HCT116 (cell line): ENCODE measurements at regions not wholly inside any gene's neighbourhood (a gene's known extent, or its start where the extent isn't known, plus 50 kb on each side); places are given as distances from the start of the nearest gene placed in this dataset.

Experiments used
- ATAC-seq: fragments of 200-7000 bp; cut with Tn5 transposase; 2 replicates; pipeline ENCODE4 v1.9.1; 2020; ENCODE audit warnings: mild to moderate bottlenecking, moderate library complexity
- BruUV-seq: library from RNA; stranded (reverse); fragments of 400-500 nt; replicated peaks from 2 replicates; lab custom pipeline; 2021; lab: Mats Ljungman, UMichigan
- CTCF ChIA-PET: fragments of 300-600 bp; sonication (Branson Sonifier 250); formaldehyde crosslinking; loops from one replicate; lab custom pipeline; 2021; ENCODE audit warnings: antibody characterized with exemption; lab: Charles Lee
- POLR2A ChIA-PET: fragments of 300-600, 350-600 bp; sonication (Branson Sonifier 250); formaldehyde crosslinking; loops from one replicate; lab custom pipeline; 2021; ENCODE audit warnings: antibody characterized with exemption; lab: Charles Lee
- RAD21 ChIA-PET, 2 experiments: fragments of 300-600 bp; sonication (Branson Sonifier 250); formaldehyde crosslinking; loops; one replicate each; lab custom pipeline; 2023; ENCODE audit warnings: low total read pairs in 2 of 2; ENCODE audit not compliant: uncharacterized antibody in 2 of 2, unreplicated experiment in 2 of 2, low non-redundant PET in 1 of 2; lab: Charles Lee
- DNase-seq: peaks from one replicate; pipeline ENCODE4 v3.0.0-alpha.2; 2010; ENCODE audit warnings: low read depth, low spot score
- H2AFZ ChIP-seq: fragments of 200-600 bp; shearing (Covaris generic), sonication (generic); 2 replicates; pipeline ENCODE4 v1.6.1; 2017; ENCODE audit warnings: low read depth, mixed run types, mixed read lengths, antibody characterized with exemption, low read length; ENCODE audit not compliant: poor library complexity, severe bottlenecking
- H3K27ac ChIP-seq: 2 replicates; pipeline ENCODE4 v1.5.1; 2012; ENCODE audit warnings: low read depth, low read length
- H3K27me3 ChIP-seq: fragments of 200-600 bp; sonication (generic); 2 replicates; pipeline ENCODE4 v1.6.1; 2016; ENCODE audit warnings: mixed run types, low read length, mixed read lengths; ENCODE audit not compliant: insufficient read depth
- H3K36me3 ChIP-seq, 2 experiments: fragments of 200-500 bp in 1 of 2; fragments of 200-600 bp in 1 of 2; sonication (Bioruptor generic) in 1 of 2; sonication (generic) in 1 of 2; 2 replicates each; pipeline versions ENCODE4 v1.5.1 to v1.6.1; 2014 to 2016; ENCODE audit warnings: low read length in 2 of 2, inconsistent platforms in 1 of 2, mixed read lengths in 1 of 2, mixed run types in 1 of 2; ENCODE audit not compliant: insufficient read depth in 2 of 2, control insufficient read depth in 1 of 2
- H3K4me1 ChIP-seq, 2 experiments: fragments of 200-600 bp in 1 of 2; sonication (generic) in 1 of 2; 2 replicates each; pipeline versions ENCODE4 v1.5.1 to v1.6.1; 2012 to 2017; ENCODE audit warnings: low read length in 2 of 2, inconsistent platforms in 1 of 2, mild to moderate bottlenecking in 1 of 2, mixed read lengths in 1 of 2, mixed run types in 1 of 2, moderate library complexity in 1 of 2; ENCODE audit not compliant: insufficient read depth in 2 of 2, control insufficient read depth in 1 of 2
- H3K4me2 ChIP-seq: fragments of 200-600 bp; sonication (generic); 2 replicates; pipeline ENCODE4 v1.6.1; 2017; ENCODE audit warnings: mixed run types, low read length, mixed read lengths
- H3K4me3 ChIP-seq, 2 experiments: fragments of 200-600 bp in 1 of 2; sonication (generic) in 1 of 2; replicated peaks in 1 of 2; 2 replicates each; pipeline ENCODE4 v1.5.1; 2011 to 2016; ENCODE audit warnings: low read length in 2 of 2, control low read depth in 1 of 2, low read depth in 1 of 2, mild to moderate bottlenecking in 1 of 2, mixed read lengths in 1 of 2, mixed run types in 1 of 2
- H3K79me2 ChIP-seq: fragments of 200-600 bp; sonication (generic); 2 replicates; pipeline ENCODE4 v1.6.1; 2017; ENCODE audit warnings: mild to moderate bottlenecking, mixed run types, low read length, moderate library complexity, mixed read lengths; ENCODE audit not compliant: insufficient read depth
- H3K9ac ChIP-seq: fragments of 200-600 bp; sonication (generic); 2 replicates; pipeline ENCODE4 v1.6.1; 2016; ENCODE audit warnings: low read length, mixed read lengths
- H3K9me2 ChIP-seq: fragments of 200-600 bp; sonication (generic), shearing (Covaris generic); 2 replicates; pipeline ENCODE4 v1.6.1; 2017; ENCODE audit warnings: mixed run types, mild to moderate bottlenecking, moderate library complexity; ENCODE audit not compliant: insufficient read depth
- H3K9me3 ChIP-seq, 2 experiments: fragments of 200-500 bp in 1 of 2; fragments of 200-600 bp in 1 of 2; sonication (Bioruptor generic) in 1 of 2; sonication (generic) in 1 of 2; 2 replicates each; pipeline ENCODE4 v1.6.1; 2014 to 2017; ENCODE audit warnings: low read length in 2 of 2, mixed read lengths in 2 of 2, inconsistent platforms in 1 of 2, low read depth in 1 of 2, mild to moderate bottlenecking in 1 of 2, mixed run types in 1 of 2, moderate library complexity in 1 of 2; ENCODE audit not compliant: control insufficient read depth in 1 of 2, insufficient read depth in 1 of 2
- H4K20me1 ChIP-seq: fragments of 200-600 bp; sonication (generic), shearing (Covaris generic); 2 replicates; pipeline ENCODE4 v1.6.1; 2017; ENCODE audit warnings: mixed run types, mild to moderate bottlenecking, moderate library complexity; ENCODE audit not compliant: insufficient read depth
- CEBPB ChIP-seq: IDR thresholded peaks from 2 replicates; pipeline ENCODE4 v1.6.1; 2012; ENCODE audit warnings: low read depth
- CTCF ChIP-seq, 3 experiments: fragments of 200-600 bp in 1 of 3; sonication (generic) in 1 of 3; IDR thresholded peaks in 2 of 3; conservative IDR thresholded peaks in 1 of 3; 2 replicates each; pipeline ENCODE4 v1.5.1; 2012 to 2017; ENCODE audit warnings: low read depth in 2 of 3, low read length in 2 of 3, antibody characterized with exemption in 1 of 3, borderline replicate concordance in 1 of 3, control low read depth in 1 of 3, mild to moderate bottlenecking in 1 of 3, mixed read lengths in 1 of 3, mixed run types in 1 of 3, moderate library complexity in 1 of 3; ENCODE audit not compliant: insufficient read depth in 1 of 3
- EGR1 ChIP-seq: IDR thresholded peaks from 2 replicates; pipeline ENCODE4 v1.6.1; 2012; ENCODE audit warnings: low read depth
- ELF1 ChIP-seq: IDR thresholded peaks from 2 replicates; pipeline ENCODE4 v1.6.1; 2012; ENCODE audit warnings: low read depth, borderline replicate concordance
- JUND ChIP-seq: IDR thresholded peaks from 2 replicates; pipeline ENCODE4 v1.6.1; 2012
- MAX ChIP-seq: IDR thresholded peaks from 2 replicates; pipeline ENCODE4 v1.6.1; 2012
- POLR2A ChIP-seq: IDR thresholded peaks from 2 replicates; pipeline ENCODE4 v1.7.0; 2011; ENCODE audit warnings: borderline replicate concordance; ENCODE audit not compliant: insufficient read depth, insufficient read length; ENCODE audit errors: extremely low read depth
- REST ChIP-seq: IDR thresholded peaks from 2 replicates; pipeline ENCODE4 v1.6.1; 2012; ENCODE audit warnings: low read depth
- SIN3A ChIP-seq: IDR thresholded peaks from 2 replicates; pipeline ENCODE4 v1.6.1; 2012; ENCODE audit warnings: low read depth
- SP1 ChIP-seq: IDR thresholded peaks from 2 replicates; pipeline ENCODE4 v1.6.1; 2012; ENCODE audit warnings: low read depth
- SRF ChIP-seq: IDR thresholded peaks from 2 replicates; pipeline ENCODE4 v1.6.1; 2012; ENCODE audit warnings: low read depth
- ZFX ChIP-seq: fragments of 450-650 bp; IDR thresholded peaks from 2 replicates; pipeline ENCODE4 v1.6.1; 2017
- intact Hi-C: fragments of 100-400 bp; cut with micrococcal nuclease; formaldehyde crosslinking; loops from 2 replicates; pipeline ENCODE4 v1.10.0; 2022

GRCh38 chr1:65503427-65503826, 83.0 kb downstream of the LEPR start:
- H2AFZ ChIP-seq = no peak overlapping the region
- no TSS peak for BruUV-seq
- RAD21 ChIA-PET = no interaction called here
- no peak overlapping the region for H3K27ac ChIP-seq
- no peak overlapping the region for H3K4me2 ChIP-seq
- H3K9ac ChIP-seq = no peak overlapping the region
- intact Hi-C loops = no loop called here
- H3K9me3 ChIP-seq = no peaks in the 10 kb centered on the region
- DNase-seq = no peak
- TF ChIP-seq JUND (no peak), POLR2A (no peak), ELF1 (no peak), REST (no peak), CTCF (IDR thresholded peaks at IDR 0.05 in 2 of 3, conservative IDR thresholded peaks at IDR 0.05 in 1 of 3; ENCODE audit: borderline replicate concordance in 1 of 3, insufficient read depth in 1 of 3, low read depth in 2 of 3, low read length in 2 of 3) (no peak), CEBPB (no peak), MAX (no peak), EGR1 (no peak), SP1 (no peak), ZFX (no peak), SIN3A (no peak), SRF (no peak)
- no peaks in the 10 kb centered on the region for H4K20me1 ChIP-seq
- POLR2A ChIA-PET = no interaction called here
- CTCF ChIA-PET = no interaction called here
- no peaks in the 10 kb centered on the region for H3K36me3 ChIP-seq
- no peaks in the 10 kb centered on the region for H3K4me1 ChIP-seq
- ATAC-seq = no peak
- no peak overlapping the region for H3K4me3 ChIP-seq
- no peaks in the 10 kb centered on the region for H3K27me3 ChIP-seq
- H3K79me2 ChIP-seq = no peaks in the 10 kb centered on the region
- no peaks in the 10 kb centered on the region for H3K9me2 ChIP-seq
